Trophoblast cell (in vitro differentiated cells and primary cell): ENCODE measurements at regions not wholly inside any gene's neighbourhood (a gene's known extent, or its start where the extent isn't known, plus 50 kb on each side); places are given as distances from the start of the nearest gene placed in this dataset.

Experiments used
- DNase-seq, 2 donors: peaks; one replicate each; pipeline ENCODE4 v3.0.0-alpha.2; 2016
- H2AFZ ChIP-seq: 2 replicates; pipeline ENCODE4 v1.6.1; 2013; ENCODE audit warnings: low read length, moderate library complexity, mild to moderate bottlenecking; ENCODE audit not compliant: insufficient read depth, poor library complexity
- H2AK5ac ChIP-seq: 2 replicates; pipeline ENCODE4 v1.6.1; 2013; ENCODE audit warnings: mild to moderate bottlenecking, low read length
- H2BK120ac ChIP-seq: 2 replicates; pipeline ENCODE4 v1.6.1; 2013; ENCODE audit warnings: low read length, mild to moderate bottlenecking, moderate library complexity; ENCODE audit not compliant: insufficient read depth, poor library complexity
- H2BK12ac ChIP-seq: 2 replicates; pipeline ENCODE4 v1.6.1; 2013; ENCODE audit warnings: mild to moderate bottlenecking, low read length, moderate library complexity
- H2BK5ac ChIP-seq: 2 replicates; pipeline ENCODE4 v1.6.1; 2013; ENCODE audit warnings: low read length, low read depth, moderate library complexity, mild to moderate bottlenecking; ENCODE audit not compliant: poor library complexity
- H3K14ac ChIP-seq: 2 replicates; pipeline ENCODE4 v1.6.1; 2013; ENCODE audit warnings: mild to moderate bottlenecking, low read length
- H3K18ac ChIP-seq: 2 replicates; pipeline ENCODE4 v1.6.1; 2013; ENCODE audit warnings: mild to moderate bottlenecking, low read length
- H3K23ac ChIP-seq: 2 replicates; pipeline ENCODE4 v1.6.1; 2013; ENCODE audit warnings: low read length
- H3K27ac ChIP-seq: 2 replicates; pipeline ENCODE4 v1.5.1; 2013; ENCODE audit warnings: low read depth, mild to moderate bottlenecking, inconsistent platforms, low read length, moderate library complexity
- H3K27me3 ChIP-seq: 2 replicates; pipeline ENCODE4 v1.6.1; 2013; ENCODE audit warnings: inconsistent platforms, mild to moderate bottlenecking, low read length, moderate library complexity; ENCODE audit not compliant: insufficient read depth
- H3K36me3 ChIP-seq, 2 experiments: 1 replicate in 1 of 2; 2 replicates in 1 of 2; pipeline ENCODE4 v1.6.1; 2013; ENCODE audit warnings: low read length in 2 of 2, mild to moderate bottlenecking in 2 of 2, moderate library complexity in 1 of 2; ENCODE audit not compliant: insufficient read depth in 2 of 2, control insufficient read depth in 1 of 2
- H3K4ac ChIP-seq: 2 replicates; pipeline ENCODE4 v1.6.1; 2013; ENCODE audit warnings: low read depth, mild to moderate bottlenecking, low read length, moderate library complexity
- H3K4me1 ChIP-seq, 2 experiments: 1 replicate in 1 of 2; 2 replicates in 1 of 2; pipeline ENCODE4 v1.6.1; 2013; ENCODE audit warnings: low read length in 2 of 2, mild to moderate bottlenecking in 2 of 2, moderate library complexity in 1 of 2; ENCODE audit not compliant: insufficient read depth in 2 of 2, control insufficient read depth in 1 of 2
- H3K4me2 ChIP-seq: 2 replicates; pipeline ENCODE4 v1.6.1; 2013; ENCODE audit warnings: inconsistent platforms, mild to moderate bottlenecking, low read length, moderate library complexity
- H3K4me3 ChIP-seq: 2 replicates; pipeline ENCODE4 v1.5.1; 2013; ENCODE audit warnings: mild to moderate bottlenecking, low read depth, low read length, inconsistent platforms
- H3K79me1 ChIP-seq: one replicate; pipeline ENCODE4 v1.6.1; 2013; ENCODE audit warnings: low read length
- H3K79me2 ChIP-seq: 2 replicates; pipeline ENCODE4 v1.6.1; 2013; ENCODE audit warnings: low read length, mild to moderate bottlenecking; ENCODE audit not compliant: control insufficient read depth, insufficient read depth, poor library complexity
- H3K9ac ChIP-seq: 2 replicates; pipeline ENCODE4 v1.6.1; 2013; ENCODE audit warnings: mild to moderate bottlenecking, low read length
- H3K9me3 ChIP-seq: 2 replicates; pipeline ENCODE4 v1.6.1; 2013; ENCODE audit warnings: low read depth, mild to moderate bottlenecking, control low read depth, inconsistent platforms, low read length; ENCODE audit not compliant: insufficient read depth
- H4K12ac ChIP-seq: 2 replicates; pipeline ENCODE4 v1.6.1; 2013; ENCODE audit warnings: low read depth, mild to moderate bottlenecking, low read length, moderate library complexity
- H4K8ac ChIP-seq: 2 replicates; pipeline ENCODE4 v1.6.1; 2013; ENCODE audit warnings: low read depth, mild to moderate bottlenecking, low read length, moderate library complexity
- H4K91ac ChIP-seq: one replicate; pipeline ENCODE4 v1.6.1; 2013; ENCODE audit warnings: low read depth, mild to moderate bottlenecking, low read length, moderate library complexity
- WGBS: extraction: QIAGEN DNeasy Blood & Tissue Kit; methylation state at CpG from one replicate; pipeline ENCODE4 v1.1.7; 2013; ENCODE audit warnings: missing lambda C conversion rate; ENCODE audit not compliant: insufficient read length, insufficient coverage; ENCODE audit errors: extremely low coverage; 5-methylcytosine and 5-hydroxymethylcytosine counted together

DNA sequence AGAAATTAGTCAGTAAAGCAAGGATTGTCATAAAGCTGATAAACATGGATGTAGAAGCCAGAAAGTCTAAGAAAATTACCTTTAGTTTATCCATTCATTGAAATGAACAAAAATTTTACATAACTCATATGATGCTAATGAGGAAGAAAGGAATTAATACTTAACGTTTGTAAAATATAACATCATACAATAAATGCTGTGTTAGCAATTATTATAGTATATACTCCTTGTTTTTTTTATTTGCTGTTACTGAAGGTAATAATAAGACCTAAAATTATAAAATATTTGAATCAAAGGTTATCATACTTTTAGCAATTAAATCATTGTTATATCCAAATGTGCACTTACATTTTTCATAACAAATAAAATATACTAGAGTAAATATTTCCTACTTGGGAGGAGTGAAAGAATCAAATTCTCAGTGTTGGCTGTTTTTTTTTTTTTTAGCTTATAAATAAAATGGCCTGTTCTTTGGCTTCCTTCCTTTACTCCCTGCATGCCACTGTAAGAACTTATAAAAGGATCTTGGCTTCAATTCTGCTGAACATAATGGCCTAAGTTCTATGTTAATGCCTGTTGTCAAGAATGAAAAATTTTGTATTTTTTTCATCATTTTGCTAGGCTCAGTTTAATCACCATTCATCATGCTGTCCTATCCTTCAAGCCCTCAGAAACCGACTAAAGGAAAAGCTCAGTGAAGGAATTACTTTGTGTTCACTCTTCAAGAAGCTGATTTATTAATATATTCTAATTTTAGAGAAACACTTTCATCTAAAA is 167.4 kb upstream of the SLITRK1 start:
- Histone ChIP-seq H3K79me2 (no peaks in the 10 kb centered on the region), H4K91ac (no peak overlapping the region), H4K12ac (no peak overlapping the region), H3K14ac (no peak overlapping the region), H3K27me3 (no peaks in the 10 kb centered on the region), H3K79me1 (no peaks in the 10 kb centered on the region), H3K18ac (no peak overlapping the region), H3K4me1 (no peaks in the 10 kb centered on the region), H3K23ac (no peak overlapping the region), H2BK120ac (no peak overlapping the region), H3K4ac (no peak overlapping the region), H2BK5ac (no peak overlapping the region), H3K27ac (no peak overlapping the region), H2AFZ (no peak overlapping the region), H3K9me3 (no peaks in the 10 kb centered on the region), H3K9ac (no peak overlapping the region), H2BK12ac (no peak overlapping the region), H4K8ac (no peak overlapping the region), H3K4me2 (no peak overlapping the region), H2AK5ac (no peak overlapping the region), H3K4me3 (no peak overlapping the region), H3K36me3 (no peaks in the 10 kb centered on the region)
- WGBS: no CpG with 5 or more reads among the region's 2 CpGs
- no peak for DNase-seq

DNA sequence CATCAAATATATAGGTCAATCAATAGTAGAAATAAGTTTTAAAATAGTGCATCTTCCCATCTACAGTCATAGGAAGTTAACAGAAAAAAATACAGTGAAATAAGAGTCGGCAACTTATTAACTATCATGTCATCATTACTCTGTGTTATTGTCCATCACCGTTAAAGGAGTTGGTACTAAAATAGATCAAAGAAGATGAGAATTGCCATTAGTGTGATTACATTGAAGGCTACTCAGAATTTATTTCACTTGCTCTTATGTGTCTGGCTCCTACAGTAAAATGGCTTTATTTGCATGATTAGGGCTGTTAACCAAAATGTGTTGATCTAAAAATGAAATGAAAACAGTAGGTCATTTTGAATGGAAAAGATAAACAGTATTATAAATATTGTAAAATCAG is 162.5 kb upstream of the SLITRK1 start:
- no CpG with 5 or more reads among the region's 2 CpGs for WGBS
- H3K4me1 ChIP-seq: no peaks in the 10 kb centered on the region
- no peak overlapping the region for H4K8ac ChIP-seq
- H2BK12ac ChIP-seq: no peak overlapping the region
- no peak overlapping the region for H2AFZ ChIP-seq
- no peak overlapping the region for H3K4me3 ChIP-seq
- H3K18ac ChIP-seq: no peak overlapping the region
- no peak overlapping the region for H4K91ac ChIP-seq
- H2AK5ac ChIP-seq: no peak overlapping the region
- H3K4ac ChIP-seq: no peak overlapping the region
- H3K27ac ChIP-seq: no peak overlapping the region
- no peak for DNase-seq
- H3K14ac ChIP-seq: no peak overlapping the region
- H3K9ac ChIP-seq: no peak overlapping the region
- no peak overlapping the region for H3K23ac ChIP-seq
- H2BK5ac ChIP-seq: no peak overlapping the region
- H4K12ac ChIP-seq: no peak overlapping the region
- no peaks in the 10 kb centered on the region for H3K9me3 ChIP-seq
- H3K4me2 ChIP-seq: no peak overlapping the region
- H3K79me1 ChIP-seq: no peaks in the 10 kb centered on the region
- H3K79me2 ChIP-seq: no peaks in the 10 kb centered on the region
- no peaks in the 10 kb centered on the region for H3K27me3 ChIP-seq
- H3K36me3 ChIP-seq: no peaks in the 10 kb centered on the region
- H2BK120ac ChIP-seq: no peak overlapping the region

DNA sequence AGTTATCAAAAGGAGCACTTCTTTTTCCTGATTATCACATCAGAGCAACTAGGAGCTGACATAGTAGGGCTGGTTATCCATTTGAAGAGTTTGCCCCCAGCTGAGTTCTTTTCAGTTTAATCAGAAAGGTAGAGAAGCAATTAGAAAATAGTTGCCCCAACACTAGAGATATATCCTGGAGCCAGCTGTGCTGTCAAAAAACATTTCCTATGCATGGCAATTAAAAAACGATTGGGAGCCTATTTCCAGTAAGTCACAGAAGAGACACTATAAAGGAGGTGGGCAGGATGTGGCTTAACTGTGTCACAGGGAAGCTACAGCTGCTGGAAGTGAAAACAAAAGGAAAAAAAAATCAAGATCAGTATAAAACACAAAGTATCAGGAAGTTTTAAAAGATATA is 155.7 kb upstream of the SLITRK1 start:
- Histone ChIP-seq H3K27ac (no peak overlapping the region), H3K79me1 (no peaks in the 10 kb centered on the region), H3K9me3 (no peaks in the 10 kb centered on the region), H3K4me1 (no peaks in the 10 kb centered on the region), H4K8ac (no peak overlapping the region), H3K4me2 (no peak overlapping the region), H3K23ac (no peak overlapping the region), H3K4me3 (no peak overlapping the region), H3K79me2 (no peaks in the 10 kb centered on the region), H3K18ac (no peak overlapping the region), H2BK12ac (no peak overlapping the region), H2BK120ac (no peak overlapping the region), H2AFZ (no peak overlapping the region), H2AK5ac (no peak overlapping the region), H3K4ac (no peak overlapping the region), H4K91ac (no peak overlapping the region), H3K36me3 (no peaks in the 10 kb centered on the region), H3K14ac (no peak overlapping the region), H2BK5ac (no peak overlapping the region), H3K9ac (no peak overlapping the region), H4K12ac (no peak overlapping the region), H3K27me3 (no peaks in the 10 kb centered on the region)
- no CpG with 5 or more reads among the region's 1 CpG for WGBS
- DNase-seq: no peak

DNA sequence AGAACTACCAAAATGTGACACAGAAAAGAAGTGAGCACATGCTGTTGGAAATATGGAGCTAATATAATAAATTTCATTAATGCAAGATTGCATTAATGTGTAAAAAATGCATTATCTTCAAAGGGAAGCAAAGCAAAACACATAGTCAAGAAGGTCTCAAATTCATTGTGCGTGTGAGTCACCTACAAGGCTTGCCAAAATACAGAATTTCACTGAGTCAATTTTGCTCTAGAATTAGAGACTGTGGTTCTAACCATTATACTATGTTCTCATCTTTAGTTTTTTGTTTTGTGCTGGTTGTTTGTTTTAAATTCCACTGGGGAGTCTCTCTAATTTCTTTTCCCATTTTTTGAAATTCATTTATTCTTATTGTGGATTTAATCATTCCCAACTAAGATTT is 149.8 kb upstream of the SLITRK1 start:
- H3K4me2 ChIP-seq: no peak overlapping the region
- H3K18ac ChIP-seq: no peak overlapping the region
- no CpG with 5 or more reads among the region's 1 CpG for WGBS
- no peaks in the 10 kb centered on the region for H3K9me3 ChIP-seq
- no peak for DNase-seq
- H4K12ac ChIP-seq: no peak overlapping the region
- H4K91ac ChIP-seq: no peak overlapping the region
- no peak overlapping the region for H2AFZ ChIP-seq
- H3K4ac ChIP-seq: no peak overlapping the region
- H3K27me3 ChIP-seq: no peaks in the 10 kb centered on the region
- no peaks in the 10 kb centered on the region for H3K36me3 ChIP-seq
- no peak overlapping the region for H3K27ac ChIP-seq
- no peak overlapping the region for H2BK12ac ChIP-seq
- no peak overlapping the region for H3K4me3 ChIP-seq
- H3K23ac ChIP-seq: no peak overlapping the region
- H3K4me1 ChIP-seq: no peaks in the 10 kb centered on the region
- H3K14ac ChIP-seq: no peak overlapping the region
- H3K79me2 ChIP-seq: no peaks in the 10 kb centered on the region
- H3K9ac ChIP-seq: no peak overlapping the region
- no peaks in the 10 kb centered on the region for H3K79me1 ChIP-seq
- no peak overlapping the region for H2BK5ac ChIP-seq
- no peak overlapping the region for H4K8ac ChIP-seq
- no peak overlapping the region for H2BK120ac ChIP-seq
- no peak overlapping the region for H2AK5ac ChIP-seq
